ENCODE measurements at regions not wholly inside any gene's neighbourhood (a gene's known extent, or its start where the extent isn't known, plus 50 kb on each side); places are given as distances from the start of the nearest gene placed in this dataset.

GRCh38 chr21:15164678-15165303 lies 100.0 kb upstream of the NRIP1 start:
- CTCF ChIA-PET (ENCODE audit: unreplicated experiment) = no interaction called here
- intact Hi-C loops (cut with micrococcal nuclease; ENCODE audit: unreplicated experiment) = no loop called here
- H3K4me1 ChIP-seq (ENCODE audit: insufficient read depth, low read length, poor library complexity, severe bottlenecking) = no peaks in the 10 kb centered on the region
- H3K27ac ChIP-seq (ENCODE audit: low read depth, low read length, poor library complexity, severe bottlenecking) = no peak overlapping the region
- H3K4me2 ChIP-seq (ENCODE audit: low read length) = no peak overlapping the region
- TF ChIP-seq EZH2phosphoT487 (IDR thresholded peaks at IDR 0.05; ENCODE audit: borderline replicate concordance, low read depth, low read length) = no peak
- TF ChIP-seq CTCF (conservative IDR thresholded peaks at IDR 0.05; ENCODE audit: low read length) = no peak
- no TSS peak for BruUV-seq (replicated peaks)
- no peak overlapping the region for H2AFZ ChIP-seq (ENCODE audit: low read length)
- H3K4me3 ChIP-seq (ENCODE audit: low read depth, low read length, poor library complexity, severe bottlenecking) = no peak overlapping the region
- no peaks in the 10 kb centered on the region for H3K9me2 ChIP-seq (ENCODE audit: insufficient read depth, low read length)
- H3K36me3 ChIP-seq (ENCODE audit: insufficient read depth, low read length) = no peaks in the 10 kb centered on the region
- no peaks in the 10 kb centered on the region for H4K20me1 ChIP-seq (ENCODE audit: insufficient read depth, low read length)
- no peak for DNase-seq (ENCODE audit: low spot score)
- no peaks in the 10 kb centered on the region for H3K9me3 ChIP-seq (ENCODE audit: low read length)
- POLR2A ChIA-PET = interaction anchor here (0.6 to 0.7 kb wide), 2 partner anchors 64 to 804 kb away, joined by 3 read pairs; no protein-coding TSS in a partner anchor
- no peaks in the 10 kb centered on the region for H3K79me2 ChIP-seq (ENCODE audit: insufficient read depth, low read depth, low read length)

- H3K4me1 ChIP-seq (ENCODE audit: insufficient read depth, low read length, poor library complexity, severe bottlenecking) = no peaks in the 10 kb centered on the region
- H3K9me2 ChIP-seq (ENCODE audit: insufficient read depth, low read length) = no peaks in the 10 kb centered on the region
- H3K4me2 ChIP-seq (ENCODE audit: low read length) = no peak overlapping the region
- H2AFZ ChIP-seq (ENCODE audit: low read length) = no peak overlapping the region
- POLR2A ChIA-PET = no interaction called here
- no peaks in the 10 kb centered on the region for H3K36me3 ChIP-seq (ENCODE audit: insufficient read depth, low read length)
- BruUV-seq (replicated peaks) = no TSS peak
- intact Hi-C loops (cut with micrococcal nuclease; ENCODE audit: unreplicated experiment) = no loop called here
- CTCF ChIA-PET (ENCODE audit: unreplicated experiment) = no interaction called here
- no peak for TF ChIP-seq CTCF (conservative IDR thresholded peaks at IDR 0.05; ENCODE audit: low read length)
- TF ChIP-seq EZH2phosphoT487 (IDR thresholded peaks at IDR 0.05; ENCODE audit: borderline replicate concordance, low read depth, low read length) = no peak
- no peaks in the 10 kb centered on the region for H3K9me3 ChIP-seq (ENCODE audit: low read length)
- no peaks in the 10 kb centered on the region for H4K20me1 ChIP-seq (ENCODE audit: insufficient read depth, low read length)
- no peaks in the 10 kb centered on the region for H3K79me2 ChIP-seq (ENCODE audit: insufficient read depth, low read depth, low read length)
- no peak for DNase-seq (ENCODE audit: low spot score)
- no peak overlapping the region for H3K4me3 ChIP-seq (ENCODE audit: low read depth, low read length, poor library complexity, severe bottlenecking)
- H3K27ac ChIP-seq (ENCODE audit: low read depth, low read length, poor library complexity, severe bottlenecking) = no peak overlapping the region
Measured at GRCh38 chr21:15170614-15171013, 105.8 kb upstream of the NRIP1 start.

- Histone ChIP-seq H3K4me2 (ENCODE audit: low read length) (no peak overlapping the region), H2AFZ (ENCODE audit: low read length) (no peak overlapping the region), H3K9me3 (ENCODE audit: low read length) (no peaks in the 10 kb centered on the region), H4K20me1 (ENCODE audit: insufficient read depth, low read length) (no peaks in the 10 kb centered on the region), H3K36me3 (ENCODE audit: insufficient read depth, low read length) (no peaks in the 10 kb centered on the region), H3K4me3 (ENCODE audit: low read depth, low read length, poor library complexity, severe bottlenecking) (no peak overlapping the region), H3K79me2 (ENCODE audit: insufficient read depth, low read depth, low read length) (no peaks in the 10 kb centered on the region), H3K9me2 (ENCODE audit: insufficient read depth, low read length) (no peaks in the 10 kb centered on the region), H3K4me1 (ENCODE audit: insufficient read depth, low read length, poor library complexity, severe bottlenecking) (no peaks in the 10 kb centered on the region), H3K27ac (ENCODE audit: low read depth, low read length, poor library complexity, severe bottlenecking) (no peak overlapping the region)
- intact Hi-C loops (cut with micrococcal nuclease; ENCODE audit: unreplicated experiment) = no loop called here
- no peak for TF ChIP-seq EZH2phosphoT487 (IDR thresholded peaks at IDR 0.05; ENCODE audit: borderline replicate concordance, low read depth, low read length)
- TF ChIP-seq CTCF (conservative IDR thresholded peaks at IDR 0.05; ENCODE audit: low read length) = no peak
- no TSS peak for BruUV-seq (replicated peaks)
- DNase-seq (ENCODE audit: low spot score) = no peak
- ChIA-PET POLR2A (no interaction called here), CTCF (ENCODE audit: unreplicated experiment) (no interaction called here)
Measured at GRCh38 chr21:15171546-15171945, 106.7 kb upstream of the NRIP1 start.

All from OCI-LY7 (cell line).